SK-N-SH (cell line): ENCODE measurements at regions not wholly inside any gene's neighbourhood (a gene's known extent, or its start where the extent isn't known, plus 50 kb on each side); places are given as distances from the start of the nearest gene placed in this dataset.

Experiments used
- CTCF ChIA-PET: fragments of 300-600, 350-600 bp; formaldehyde crosslinking; extraction: SDS; loops from one replicate; lab custom pipeline; 2021; lab: Yijun Ruan, JAX
- POLR2A ChIA-PET: fragments of 350-600 bp; sonication (Branson Sonifier 250); formaldehyde crosslinking; extraction: SDS; loops from one replicate; lab custom pipeline; 2020; ENCODE audit warnings: antibody characterized with exemption, inconsistent platforms; lab: Yijun Ruan, JAX
- DNase-seq: peaks from one replicate; pipeline ENCODE4 v3.0.0; 2012
- H2AFZ ChIP-seq: fragments of 200-600 bp; sonication (generic); 2 replicates; pipeline ENCODE4 v1.8.1; 2016; ENCODE audit warnings: antibody characterized with exemption, mild to moderate bottlenecking, low read depth
- H3F3A ChIP-seq: fragments of 200-600 bp; sonication (generic); replicated peaks from 2 replicates; pipeline ENCODE3; 2016; ENCODE audit warnings: antibody characterized with exemption, mild to moderate bottlenecking; ENCODE audit not compliant: insufficient read depth
- H3K27ac ChIP-seq, 2 experiments: fragments of 200-500 bp in 1 of 2; fragments of 200-600 bp in 1 of 2; sonication (Bioruptor generic) in 1 of 2; sonication (generic), shearing (Covaris generic) in 1 of 2; 2 replicates each; pipeline versions ENCODE4 v1.5.1 to v1.6.1; 2014 to 2016; ENCODE audit warnings: low read depth in 2 of 2, inconsistent platforms in 1 of 2, low read length in 1 of 2, mild to moderate bottlenecking in 1 of 2, mixed read lengths in 1 of 2
- H3K27me3 ChIP-seq: fragments of 200-600 bp; sonication (generic), shearing (Covaris generic); 2 replicates; pipeline ENCODE4 v1.6.1; 2016; ENCODE audit warnings: mixed run types; ENCODE audit not compliant: insufficient read depth
- H3K36me3 ChIP-seq, 2 experiments: fragments of 200-500 bp in 1 of 2; fragments of 200-600 bp in 1 of 2; sonication (Bioruptor generic) in 1 of 2; sonication (generic) in 1 of 2; replicated peaks in 1 of 2; 2 replicates each; pipeline versions ENCODE3 to v1.5.1; 2014 to 2016; ENCODE audit warnings: low read length in 1 of 2, mild to moderate bottlenecking in 1 of 2; ENCODE audit not compliant: insufficient read depth in 2 of 2, control insufficient read depth in 1 of 2
- H3K4me1 ChIP-seq, 2 experiments: fragments of 200-500 bp in 1 of 2; fragments of 200-600 bp in 1 of 2; sonication (Bioruptor generic) in 1 of 2; sonication (generic), shearing (Covaris generic) in 1 of 2; 2 replicates each; pipeline versions ENCODE4 v1.5.1 to v1.6.1; 2014 to 2016; ENCODE audit warnings: low read depth in 1 of 2, low read length in 1 of 2, mixed run types in 1 of 2; ENCODE audit not compliant: insufficient read depth in 2 of 2, control insufficient read depth in 1 of 2
- H3K4me2 ChIP-seq: fragments of 200-600 bp; sonication (generic), shearing (Covaris generic); 2 replicates; pipeline ENCODE4 v1.6.1; 2017; ENCODE audit warnings: mixed run types
- H3K4me3 ChIP-seq, 2 experiments: fragments of 200-500 bp in 1 of 2; fragments of 200-600 bp in 1 of 2; sonication (Bioruptor generic) in 1 of 2; sonication (generic), shearing (Covaris generic) in 1 of 2; 2 replicates each; pipeline versions ENCODE4 v1.5.1 to v1.8.1; 2014 to 2016; ENCODE audit warnings: low read depth in 2 of 2, inconsistent platforms in 1 of 2, low read length in 1 of 2, mild to moderate bottlenecking in 1 of 2, mixed read lengths in 1 of 2, moderate library complexity in 1 of 2
- H3K79me2 ChIP-seq: fragments of 200-600 bp; sonication (generic); 2 replicates; pipeline ENCODE4 v1.8.1; 2017; ENCODE audit warnings: mild to moderate bottlenecking; ENCODE audit not compliant: insufficient read depth
- H3K9ac ChIP-seq: fragments of 200-600 bp; sonication (generic); 2 replicates; pipeline ENCODE4 v1.6.1; 2017; ENCODE audit warnings: mixed run types
- H3K9me2 ChIP-seq: fragments of 200-600 bp; sonication (generic); 2 replicates; pipeline ENCODE4 v1.6.1; 2017; ENCODE audit warnings: mixed run types
- H3K9me3 ChIP-seq: fragments of 200-600 bp; sonication (generic); 2 replicates; pipeline ENCODE4 v1.6.1; 2017; ENCODE audit warnings: mixed run types, mild to moderate bottlenecking, moderate library complexity
- H4K20me1 ChIP-seq: fragments of 200-600 bp; sonication (generic); 2 replicates; pipeline ENCODE4 v1.6.1; 2017; ENCODE audit warnings: mild to moderate bottlenecking, mixed run types; ENCODE audit not compliant: insufficient read depth
- CHD2 ChIP-seq: fragments of 150-350 bp; IDR thresholded peaks from 2 replicates; pipeline ENCODE4 v1.6.1; 2018; ENCODE audit warnings: low read length; ENCODE audit not compliant: partially characterized antibody
- ELF1 ChIP-seq: IDR thresholded peaks from 2 replicates; pipeline ENCODE4 v1.4.0; 2012
- EP300 ChIP-seq, 2 experiments: IDR thresholded peaks; 2 replicates each; pipeline versions ENCODE4 v1.4.0 to v1.6.1; 2012; ENCODE audit warnings: borderline replicate concordance in 1 of 2, low read depth in 1 of 2, low read length in 1 of 2
- EZH2phosphoT487 ChIP-seq: fragments of 200-600 bp; sonication (generic); IDR thresholded peaks from 2 replicates; pipeline ENCODE4 v1.6.1; 2017; ENCODE audit warnings: low read depth, mixed run types, mild to moderate bottlenecking, antibody characterized with exemption, moderate library complexity, borderline replicate concordance
- FOXJ3 ChIP-seq: sonication (generic); formaldehyde crosslinking; IDR thresholded peaks from 2 replicates; pipeline ENCODE4 v1.5.1; 2020; ENCODE audit warnings: mild to moderate bottlenecking, missing genetic modification reagents
- GATA2 ChIP-seq: sonication (generic); formaldehyde crosslinking; IDR thresholded peaks from 2 replicates; pipeline ENCODE4 v1.5.0; 2020; ENCODE audit warnings: mild to moderate bottlenecking, missing genetic modification reagents
- JUND ChIP-seq: IDR thresholded peaks from 2 replicates; pipeline ENCODE4 v1.4.0; 2012
- POLR2AphosphoS5 ChIP-seq: IDR thresholded peaks from 2 replicates; pipeline ENCODE4 v1.6.1; 2012; ENCODE audit warnings: low read depth, low read length
- RAD21 ChIP-seq: IDR thresholded peaks from 2 replicates; pipeline ENCODE4 v1.6.1; 2012; ENCODE audit warnings: mild to moderate bottlenecking, low read length
- RCOR1 ChIP-seq: fragments of 150-350 bp; IDR thresholded peaks from 2 replicates; pipeline ENCODE4 v1.6.1; 2017; ENCODE audit warnings: antibody characterized with exemption, low read length
- RFX5 ChIP-seq: IDR thresholded peaks from 2 replicates; pipeline ENCODE4 v1.6.1; 2012; ENCODE audit warnings: mild to moderate bottlenecking, improper control_type of control experiment, low read length
- RXRA ChIP-seq: IDR thresholded peaks from 2 replicates; pipeline ENCODE4 v1.4.0; 2012; ENCODE audit warnings: low read depth, mild to moderate bottlenecking, borderline replicate concordance
- SIN3A ChIP-seq: IDR thresholded peaks from 2 replicates; pipeline ENCODE4 v1.6.1; 2012; ENCODE audit warnings: low read depth, mild to moderate bottlenecking, low read length, moderate library complexity, borderline replicate concordance
- SMC3 ChIP-seq: IDR thresholded peaks from 2 replicates; pipeline ENCODE4 v1.6.1; 2012; ENCODE audit warnings: low read depth, low read length, improper control_type of control experiment
- TAF1 ChIP-seq: IDR thresholded peaks from 2 replicates; pipeline ENCODE4 v1.6.1; 2012; ENCODE audit warnings: low read depth, mild to moderate bottlenecking, low read length, moderate library complexity, borderline replicate concordance
- TCF12 ChIP-seq: IDR thresholded peaks from 2 replicates; pipeline ENCODE4 v1.4.0; 2012
- WGBS: methylation state at CpG from one replicate; pipeline ENCODE4 v1.1.6; 2017; ENCODE audit warnings: low lambda C conversion rate; 5-methylcytosine and 5-hydroxymethylcytosine counted together

GRCh38 chr6:153976921-153977693 is 61.9 kb upstream of the OPRM1 start:
- POLR2A ChIA-PET = interaction anchor here (0.9 to 2.5 kb wide), 2 partner anchors 54 to 63 kb away, joined by 3 to 9 read pairs; partner anchors contain the start of gene OPRM1
- CTCF ChIA-PET = interaction anchor here (0.5 to 1.9 kb wide), 8 partner anchors 14 to 747 kb away, joined by 3 to 7 read pairs (median 3); no protein-coding TSS in a partner anchor
- H3K9me2 ChIP-seq = no peaks in the 10 kb centered on the region
- peak; percentile 64 for TF ChIP-seq RAD21
- peak; percentile 80 for TF ChIP-seq TCF12
- TF ChIP-seq GATA2 (CRISPR knock-in tag) = peak; percentile 75
- peak; percentile 88 for TF ChIP-seq CHD2
- no peak for TF ChIP-seq ELF1
- peak; percentile 80 for TF ChIP-seq FOXJ3 (CRISPR knock-in tag)
- TF ChIP-seq RXRA = no peak
- peak in 1 of 2 experiments; percentile 79; a peak in 2 of 4 replicates for TF ChIP-seq EP300 (IDR thresholded peaks at IDR 0.05; ENCODE audit: borderline replicate concordance in 1 of 2, low read depth in 1 of 2, low read length in 1 of 2)
- 0 out of 2 replicates have a peak, but pooled peaks have one; percentile 34 for TF ChIP-seq POLR2AphosphoS5
- no peak for TF ChIP-seq RFX5
- peak; percentile 89 for TF ChIP-seq RCOR1
- peak; percentile 84 for DNase-seq
- H4K20me1 ChIP-seq = no peaks in the 10 kb centered on the region
- WGBS = 25% methylated on average over 7 of the region's 7 CpGs
- H3K4me3 ChIP-seq = peak overlapping the region; percentile 10 to 19; a peak in 2 of 4 replicates
- peak overlapping the region; percentile 37; the same call in 1 of the 2 replicates for H3K4me2 ChIP-seq
- H3K4me1 ChIP-seq = peaks cover 0 to 11% of the 10 kb centered on the region in 2 experiments; a peak in 2 of 4 replicates
- no peaks in the 10 kb centered on the region for H3K27me3 ChIP-seq
- H3K9me3 ChIP-seq = no peaks in the 10 kb centered on the region
- H3K9ac ChIP-seq = no peak overlapping the region
- H3F3A ChIP-seq = no peaks in the 10 kb centered on the region
- 0 out of 2 replicates have a peak overlapping the region, but pooled peaks have one; percentile 41 for H2AFZ ChIP-seq
- peak overlapping the region in 1 of 2 experiments; percentile 98; a peak in 2 of 4 replicates for H3K27ac ChIP-seq
- no peaks in the 10 kb centered on the region for H3K79me2 ChIP-seq
- no peaks in the 10 kb centered on the region for H3K36me3 ChIP-seq

GRCh38 chr6:153966001-153966400 is 73.0 kb upstream of the OPRM1 start:
- H3K4me1 ChIP-seq = peaks cover 0 to 8% of the 10 kb centered on the region in 2 experiments; a peak in 2 of 4 replicates
- H2AFZ ChIP-seq = no peak overlapping the region
- H3K79me2 ChIP-seq = no peaks in the 10 kb centered on the region
- H3F3A ChIP-seq = peaks cover 5% of the 10 kb centered on the region
- no peak overlapping the region for H3K4me2 ChIP-seq
- no peak for DNase-seq
- no peak overlapping the region for H3K27ac ChIP-seq
- H4K20me1 ChIP-seq = no peaks in the 10 kb centered on the region
- no peaks in the 10 kb centered on the region for H3K36me3 ChIP-seq
- ChIA-PET CTCF (no interaction called here), POLR2A (interaction anchor here (0.6 kb wide), 1 partner anchor 9 kb away, joined by 3 read pairs; no protein-coding TSS in a partner anchor)
- H3K4me3 ChIP-seq = no peak overlapping the region
- H3K9me2 ChIP-seq = no peaks in the 10 kb centered on the region
- no peak for TF ChIP-seq TAF1
- no peak for TF ChIP-seq ELF1
- no peak for TF ChIP-seq GATA2 (CRISPR knock-in tag)
- TF ChIP-seq SIN3A = no peak
- TF ChIP-seq EP300 (IDR thresholded peaks at IDR 0.05; ENCODE audit: borderline replicate concordance in 1 of 2, low read depth in 1 of 2, low read length in 1 of 2) = no peak
- TF ChIP-seq SMC3 = no peak
- TF ChIP-seq JUND = no peak
- TF ChIP-seq EZH2phosphoT487 = no peak
- no peak for TF ChIP-seq FOXJ3 (CRISPR knock-in tag)
- H3K27me3 ChIP-seq = no peaks in the 10 kb centered on the region
- 40% methylated on average over 4 of the region's 4 CpGs for WGBS
- no peak overlapping the region for H3K9ac ChIP-seq
- H3K9me3 ChIP-seq = no peaks in the 10 kb centered on the region
